GM19463 (cell line): ENCODE measurements at regions not wholly inside any gene's neighbourhood (a gene's known extent, or its start where the extent isn't known, plus 50 kb on each side); places are given as distances from the start of the nearest gene placed in this dataset.
A peak's percentile ranks its signal among the peaks of the same experiment; 100 is the strongest.

ENCODE experiments used
- ATAC-seq: cut with Tn5 transposase; IDR thresholded peaks from one replicate; pipeline ENCODE4 v1.9.1; 2021; ENCODE audit warnings: mild to moderate bottlenecking, moderate library complexity; ENCODE audit not compliant: unreplicated experiment

DNA sequence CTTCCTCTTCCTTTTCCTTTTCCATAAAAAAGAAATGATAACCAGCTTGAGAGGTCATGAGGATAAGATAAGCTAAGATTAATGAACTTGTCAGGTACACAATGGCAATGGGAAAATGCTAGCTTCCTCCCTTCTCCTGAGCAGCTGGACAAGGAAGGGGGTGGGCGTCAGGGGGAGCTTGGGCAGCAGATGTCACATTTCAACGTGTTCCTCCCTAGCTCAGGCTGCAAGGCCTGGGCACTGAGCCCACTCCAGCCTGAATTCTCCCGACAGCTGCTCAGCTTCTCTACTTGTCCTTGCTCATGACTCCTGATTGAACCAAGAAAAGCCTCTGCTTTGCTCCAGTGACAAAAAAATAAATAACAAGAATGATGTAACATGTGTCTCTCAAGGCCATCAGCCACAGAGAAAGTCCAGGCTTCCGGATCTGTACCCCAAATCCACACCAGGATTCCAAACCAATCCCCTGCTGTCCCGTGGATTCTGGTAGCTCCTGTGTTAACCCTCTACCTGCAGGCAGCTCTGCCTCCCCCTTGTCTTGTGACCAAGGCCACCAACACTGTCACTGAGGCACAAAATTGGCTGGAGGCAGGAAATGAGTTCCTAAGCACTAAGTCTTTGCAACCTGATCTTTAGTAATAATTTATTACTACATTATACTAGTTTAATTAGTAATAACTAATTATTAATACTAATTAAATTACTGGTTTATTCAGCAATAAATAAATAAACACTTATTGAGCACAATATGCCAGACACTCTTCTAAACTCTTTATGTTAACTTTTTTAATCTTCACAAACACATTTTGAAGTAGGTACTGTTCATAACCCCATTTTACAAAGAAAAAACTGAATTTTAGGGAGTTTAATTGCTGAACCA, 146.5 kb downstream of the CCDC34 start:
- no peak for ATAC-seq

DNA sequence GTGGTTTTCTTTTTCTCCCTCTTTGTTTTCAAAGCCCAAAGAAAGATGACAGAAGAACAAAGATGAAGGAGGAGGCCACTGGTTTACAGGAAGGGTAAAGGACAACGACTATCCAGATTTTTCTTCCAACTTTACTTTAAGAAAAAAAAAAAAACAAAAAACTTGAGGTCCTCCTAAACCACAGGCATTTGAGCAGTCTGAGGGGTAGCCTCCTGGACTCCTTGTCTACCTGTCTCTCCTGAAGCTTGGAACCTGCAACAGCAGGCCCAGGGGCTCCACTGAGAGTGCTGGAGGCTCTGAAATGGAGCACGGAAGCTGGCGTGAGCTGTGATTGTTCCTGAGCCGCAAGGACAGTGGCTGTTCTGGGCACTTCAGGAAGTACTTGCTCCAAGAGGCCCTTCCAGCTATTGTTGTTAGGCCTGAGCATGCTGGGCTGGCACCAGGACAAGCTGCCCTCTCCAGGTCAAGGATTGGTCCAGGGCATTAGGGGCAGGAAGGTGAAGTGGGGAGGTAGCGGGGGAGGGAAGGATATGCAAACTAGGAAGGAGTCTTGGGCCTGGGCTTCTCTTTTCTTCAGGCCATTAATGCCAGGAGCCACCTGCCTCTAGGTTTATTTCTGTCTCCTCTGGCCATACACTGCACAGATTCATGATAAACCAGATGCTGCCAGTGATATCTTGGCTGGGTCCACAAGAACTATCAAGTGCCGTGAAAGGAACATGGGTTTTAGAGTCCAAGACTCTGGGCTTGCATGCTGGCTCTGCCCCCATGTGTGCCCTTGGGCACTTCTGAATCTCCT, 147.3 kb downstream of the CCDC34 start:
- no peak for ATAC-seq

DNA sequence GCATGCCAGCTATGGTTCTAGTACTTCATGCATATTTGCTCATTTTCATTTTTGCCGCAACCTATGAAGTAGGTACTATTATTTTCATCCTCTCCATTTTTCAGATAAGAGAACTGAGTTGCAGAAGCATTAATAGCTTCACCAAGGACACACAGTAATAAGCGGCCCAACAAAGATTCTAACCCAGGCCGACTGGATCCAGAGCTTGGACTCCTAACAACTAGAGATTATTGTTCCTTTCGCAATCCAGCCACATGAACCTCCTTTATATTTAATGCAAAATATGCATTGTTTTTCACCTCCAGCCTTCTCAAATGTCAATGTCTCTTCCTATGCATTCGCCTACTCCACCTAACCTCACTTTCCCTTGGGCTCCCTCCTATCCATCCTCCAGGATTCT, 148.3 kb downstream of the CCDC34 start:
- ATAC-seq, result no peak

DNA sequence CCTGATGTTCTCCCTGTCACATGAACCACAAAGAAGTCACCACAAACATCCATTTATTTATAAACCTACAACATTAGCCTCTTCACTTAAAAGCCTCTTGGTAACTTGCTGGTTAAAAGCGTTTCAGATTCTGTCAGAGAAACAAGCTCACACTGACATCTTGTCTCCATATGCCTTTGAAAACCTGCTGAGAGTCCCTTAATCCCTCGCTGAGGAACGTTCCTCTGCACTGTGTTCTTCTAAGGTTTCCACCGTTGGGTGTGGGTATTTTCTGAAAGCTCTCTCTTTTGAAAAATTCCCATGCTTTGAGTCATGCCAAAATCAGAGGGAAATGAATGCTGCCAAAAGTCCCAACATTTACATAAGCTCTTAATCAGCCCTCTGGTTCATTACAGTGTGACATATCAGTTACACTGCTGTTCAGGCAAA, 149.8 kb downstream of the CCDC34 start:
- peak; percentile 27 for ATAC-seq

DNA sequence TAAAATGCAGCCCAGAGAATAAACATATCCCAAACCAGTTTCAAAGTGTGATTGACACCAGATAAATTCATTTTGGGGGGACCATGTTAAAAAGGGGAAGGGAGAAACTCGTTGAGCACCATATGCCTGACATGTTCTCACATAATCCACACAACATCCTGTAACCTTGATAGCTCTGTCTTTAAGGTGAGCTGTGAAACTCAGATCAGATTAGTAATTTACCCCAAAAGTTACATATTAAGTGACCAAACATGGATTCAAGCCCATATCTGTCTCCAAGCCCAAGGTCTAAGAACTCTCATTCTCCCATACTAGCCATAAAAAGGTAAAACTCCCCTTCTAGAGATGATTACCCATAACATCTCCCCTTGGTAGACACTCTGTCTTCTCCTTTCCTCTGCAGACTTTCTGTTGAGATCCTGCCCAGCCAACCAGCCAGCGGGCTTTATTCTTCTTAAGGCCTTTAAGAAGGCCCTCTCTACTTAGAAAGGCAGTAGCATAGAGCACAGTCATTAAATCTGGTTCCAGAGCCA, 150.7 kb downstream of the CCDC34 start:
- ATAC-seq, result peak; percentile 46

DNA sequence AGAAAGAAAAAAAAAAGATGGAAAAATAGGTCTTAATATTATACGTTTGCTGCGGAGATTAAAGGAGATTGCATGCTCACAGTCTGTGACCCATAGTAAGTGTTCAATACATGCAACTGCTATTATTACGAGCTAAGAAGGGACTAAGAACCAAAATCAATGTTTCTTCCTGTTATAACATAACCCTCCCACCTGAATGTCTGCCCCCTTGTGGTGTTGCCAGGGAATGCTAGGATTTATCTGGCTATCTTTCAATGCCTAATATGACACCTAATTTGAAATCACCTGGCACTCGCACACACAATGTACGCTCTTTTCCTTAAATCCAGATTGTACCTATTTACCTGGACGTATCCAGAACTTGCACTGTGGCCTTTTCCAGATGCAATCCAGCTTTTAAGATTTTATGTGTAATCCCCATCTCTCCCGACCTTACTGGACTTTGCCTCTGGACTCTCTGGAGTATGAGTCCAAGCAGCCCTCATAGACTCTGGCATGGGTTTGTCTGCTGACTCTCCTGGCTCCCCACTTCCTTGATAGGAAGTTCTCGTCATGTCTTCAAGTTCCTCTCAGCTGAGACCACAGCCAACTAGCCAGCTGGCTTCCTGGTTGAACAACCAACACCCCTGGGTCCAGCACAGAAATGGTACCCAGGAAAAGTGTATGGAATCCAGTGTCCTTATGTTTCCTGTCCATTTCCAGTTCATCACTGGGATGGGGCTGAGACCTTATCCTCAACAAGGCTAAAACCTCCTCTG, 151.5 kb downstream of the CCDC34 start:
- ATAC-seq, result no peak

DNA sequence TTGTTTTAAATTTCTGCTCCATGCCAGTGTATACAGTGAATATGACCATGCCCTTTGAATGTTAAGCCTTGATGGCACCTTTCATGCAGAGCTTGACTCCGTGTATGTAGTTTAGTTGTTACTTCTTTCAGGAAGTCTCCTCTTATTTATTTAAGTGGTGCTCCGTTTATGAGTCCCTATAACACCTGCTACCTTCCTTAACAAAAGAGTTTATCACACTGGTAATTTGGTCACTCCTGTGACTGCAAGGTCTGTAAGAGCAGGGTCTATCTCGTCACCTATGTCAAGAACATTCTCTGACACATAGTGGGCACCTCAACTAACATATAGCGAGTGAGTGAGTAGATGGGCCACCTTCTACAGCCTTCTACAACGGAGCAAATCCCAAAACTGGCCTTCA, 152.5 kb downstream of the CCDC34 start:
- no peak for ATAC-seq

DNA sequence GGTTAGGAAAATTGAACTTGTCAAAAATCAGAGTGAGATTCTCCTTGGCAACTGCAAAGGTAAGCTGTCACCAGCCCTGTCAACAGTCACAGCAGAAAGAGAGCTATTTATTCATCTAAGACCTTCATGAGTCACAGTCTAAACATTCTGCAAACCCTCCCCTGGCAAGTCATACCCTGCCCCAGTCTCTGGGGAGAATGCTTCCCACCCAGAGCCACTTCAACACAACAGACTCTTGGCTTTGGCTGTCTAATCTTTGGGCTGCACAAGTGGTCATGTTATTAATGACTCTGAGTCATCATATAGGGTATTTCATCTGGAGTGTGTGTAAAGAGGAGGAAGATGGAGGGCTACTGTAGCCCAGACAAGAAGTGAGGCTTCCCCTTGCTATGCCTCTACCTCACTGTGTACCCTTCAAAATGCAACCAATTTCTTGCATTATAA, 153.4 kb downstream of the CCDC34 start:
- peak; percentile 59 for ATAC-seq

DNA sequence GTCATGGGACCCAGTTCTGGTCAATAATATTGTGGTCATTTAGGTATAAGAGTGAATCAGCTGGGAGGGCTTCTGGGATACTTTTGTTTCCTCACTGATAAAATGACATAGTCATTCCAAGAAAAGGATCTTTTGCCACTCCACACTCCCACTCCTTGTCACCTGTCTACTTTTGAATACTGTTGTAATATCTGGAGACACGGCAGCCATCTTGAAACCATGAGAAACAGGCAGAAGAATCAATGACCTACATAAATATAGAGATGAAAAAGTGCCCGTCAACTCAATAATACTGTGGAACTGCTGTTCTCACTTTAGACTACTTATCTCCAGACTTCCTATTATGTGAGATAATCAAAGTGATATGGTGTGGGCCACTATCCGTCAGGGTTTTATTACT, 154.2 kb downstream of the CCDC34 start:
- ATAC-seq, result no peak

DNA sequence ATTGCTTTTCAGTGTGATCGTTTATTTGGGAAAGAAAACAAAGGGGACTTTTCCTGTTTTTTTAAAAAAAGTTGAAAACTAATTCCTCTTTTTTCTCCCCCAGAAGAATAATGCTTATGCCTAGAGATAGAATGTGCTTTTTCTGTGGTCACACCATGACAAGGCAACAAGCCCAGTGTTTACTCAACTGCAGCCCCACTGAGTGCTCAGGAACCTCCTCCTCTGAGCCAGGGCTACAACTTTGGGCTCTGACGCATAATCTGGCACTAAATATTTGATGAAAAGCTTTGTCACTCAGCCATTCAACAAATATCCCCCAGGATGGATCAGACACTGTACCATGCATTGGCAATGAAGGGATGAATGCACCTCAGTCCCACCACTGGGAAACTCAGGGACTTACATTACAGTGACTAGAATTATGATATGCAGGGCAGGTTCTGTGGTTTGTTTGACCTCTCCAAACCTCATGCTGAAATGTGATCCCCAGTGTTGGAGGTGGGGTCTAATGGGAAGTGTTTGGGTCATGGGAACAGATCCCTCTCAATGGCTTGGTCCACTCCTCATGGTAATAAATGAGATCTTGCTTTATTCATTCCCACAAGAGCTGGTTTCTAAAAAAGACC, 155.9 kb downstream of the CCDC34 start:
- no peak for ATAC-seq

DNA sequence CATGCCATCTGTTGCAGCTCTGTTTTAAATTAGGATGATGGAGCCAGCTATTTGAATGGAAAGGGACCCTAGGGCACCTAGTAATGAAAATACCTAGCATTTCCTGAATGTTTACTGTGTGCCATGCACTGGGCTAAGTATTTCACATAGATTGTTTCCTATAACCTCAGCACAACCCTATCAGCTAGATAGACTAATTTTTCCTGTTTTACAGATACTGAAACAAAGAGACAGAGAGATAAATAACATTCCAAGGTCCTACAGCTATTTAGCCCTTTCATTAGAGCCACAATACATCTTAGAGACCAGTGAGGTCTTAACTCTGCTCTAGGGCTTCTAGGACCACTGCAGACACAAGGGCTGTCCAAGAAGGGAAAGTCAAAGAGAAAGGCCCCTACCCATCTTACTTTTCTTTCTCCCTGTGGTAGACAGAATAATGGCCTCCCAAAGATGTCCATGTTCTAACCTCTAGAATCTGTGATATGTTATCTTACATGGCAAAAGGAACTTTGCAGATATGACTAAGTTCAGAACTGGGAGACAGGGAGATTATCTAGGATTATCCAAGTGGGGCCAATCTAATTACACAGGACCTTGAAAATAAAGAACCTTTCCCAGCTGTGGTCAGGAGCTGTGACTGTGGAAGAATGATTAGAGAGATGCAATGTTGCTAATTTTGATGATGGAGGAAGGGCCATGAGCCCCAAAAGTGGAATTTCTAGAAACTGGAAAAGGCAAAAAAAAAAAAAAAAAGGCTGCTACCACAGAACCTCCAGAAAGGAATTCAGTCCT, 157.0 kb downstream of the CCDC34 start:
- no peak for ATAC-seq

DNA sequence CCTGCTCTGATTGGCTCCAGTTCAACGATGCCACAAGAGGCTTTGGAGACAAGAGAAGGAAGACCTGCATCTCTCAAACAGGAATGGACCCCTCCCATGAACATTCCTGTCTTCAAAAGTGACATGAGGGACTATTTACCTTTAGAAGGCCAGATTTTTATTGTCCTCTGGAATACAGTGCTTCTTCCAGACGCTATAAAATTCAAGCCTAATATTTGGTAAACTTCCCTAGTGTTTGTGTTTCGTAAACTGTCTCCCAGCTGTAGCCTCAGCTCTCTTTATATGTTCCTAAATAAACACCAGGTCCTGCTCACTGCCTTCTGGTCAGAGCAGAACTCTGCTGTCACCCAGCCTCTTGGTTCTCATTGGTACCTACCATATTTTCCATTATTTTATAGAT, 157.8 kb downstream of the CCDC34 start:
- no peak for ATAC-seq

DNA sequence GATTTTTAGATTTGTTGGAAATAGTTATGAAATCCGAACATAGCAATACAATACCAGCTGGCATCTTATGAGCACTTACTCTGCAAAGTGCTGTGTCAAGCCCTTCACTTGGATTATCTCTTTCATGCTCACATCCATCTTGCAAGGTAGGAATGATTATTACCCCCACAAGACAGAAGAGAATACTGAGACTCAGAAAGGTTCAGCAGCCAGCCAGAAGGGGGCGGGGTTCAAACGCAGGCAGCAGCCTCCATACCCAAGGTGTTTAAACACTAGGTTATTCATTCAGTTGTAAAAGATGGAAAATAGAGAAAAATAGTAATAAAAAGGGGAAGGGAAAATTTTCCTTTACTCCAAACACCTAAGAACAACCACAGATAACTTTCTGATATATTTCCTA, 158.5 kb downstream of the CCDC34 start:
- no peak for ATAC-seq

DNA sequence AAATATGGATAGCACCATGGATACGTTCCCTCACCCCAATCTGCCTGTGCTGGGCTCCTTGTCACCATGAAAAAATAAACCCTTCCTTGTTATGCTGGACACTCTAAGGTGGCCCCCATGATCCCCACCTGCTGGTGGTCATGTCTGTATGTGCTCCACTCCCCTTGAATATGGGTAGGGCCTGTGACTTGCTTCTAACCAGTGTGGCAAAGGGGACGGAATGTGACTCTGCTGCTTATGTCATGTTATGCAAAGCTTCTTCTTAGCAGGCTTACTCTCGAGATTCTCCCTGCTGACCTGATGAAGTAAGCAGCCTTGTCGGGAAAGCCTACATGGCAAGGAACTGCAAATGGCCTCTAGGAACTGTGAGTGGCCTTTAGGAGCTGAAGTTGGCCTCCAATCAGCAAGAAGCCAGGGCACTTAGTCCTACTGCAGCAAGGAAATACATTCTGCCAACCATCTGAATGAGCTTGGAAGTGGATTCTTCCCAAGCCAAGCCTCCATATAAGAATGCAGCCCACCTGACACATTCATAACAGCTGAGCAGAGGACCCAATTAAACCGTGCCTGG, 159.9 kb downstream of the CCDC34 start:
- no peak for ATAC-seq

DNA sequence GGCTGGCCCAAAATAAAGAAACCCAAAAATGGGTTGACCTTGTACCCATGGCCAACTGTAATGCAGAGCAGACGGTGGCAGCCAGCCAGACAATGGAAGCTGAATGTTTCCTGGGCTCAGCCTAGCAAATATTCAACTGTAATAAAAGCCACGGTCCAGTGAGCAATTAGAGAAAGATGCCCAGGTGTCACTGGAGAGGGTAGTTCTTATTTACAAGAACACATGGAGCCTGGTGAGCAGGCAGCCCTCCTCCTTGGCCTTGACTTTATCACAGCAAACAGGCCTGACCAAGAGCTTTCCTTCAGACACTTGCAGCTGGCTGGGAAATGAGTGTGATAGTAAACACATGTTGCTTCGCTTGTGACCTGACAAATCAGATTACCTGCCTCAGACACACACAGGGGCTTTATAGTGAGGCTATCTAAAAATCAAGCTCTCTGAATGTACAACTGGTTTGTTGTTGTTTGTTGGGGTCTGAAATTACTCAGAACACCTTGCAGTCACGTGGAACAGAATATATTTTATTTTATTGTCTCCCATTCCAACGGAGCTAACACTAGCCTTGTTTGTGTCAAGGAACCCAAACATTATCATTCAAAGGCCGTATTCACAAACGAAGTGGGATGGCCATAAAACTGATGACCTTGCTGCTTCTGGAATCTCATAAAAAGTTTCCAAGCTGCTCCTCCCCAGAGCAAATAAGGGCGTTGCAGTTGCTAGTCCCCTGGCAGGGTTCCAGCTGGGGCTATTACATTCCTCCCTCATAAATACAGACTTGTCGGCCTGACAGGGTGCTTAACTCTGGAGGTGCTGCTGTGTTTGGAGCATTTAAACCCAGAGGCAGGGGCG, 161.1 kb downstream of the BBOX1 start:
- no peak for ATAC-seq

DNA sequence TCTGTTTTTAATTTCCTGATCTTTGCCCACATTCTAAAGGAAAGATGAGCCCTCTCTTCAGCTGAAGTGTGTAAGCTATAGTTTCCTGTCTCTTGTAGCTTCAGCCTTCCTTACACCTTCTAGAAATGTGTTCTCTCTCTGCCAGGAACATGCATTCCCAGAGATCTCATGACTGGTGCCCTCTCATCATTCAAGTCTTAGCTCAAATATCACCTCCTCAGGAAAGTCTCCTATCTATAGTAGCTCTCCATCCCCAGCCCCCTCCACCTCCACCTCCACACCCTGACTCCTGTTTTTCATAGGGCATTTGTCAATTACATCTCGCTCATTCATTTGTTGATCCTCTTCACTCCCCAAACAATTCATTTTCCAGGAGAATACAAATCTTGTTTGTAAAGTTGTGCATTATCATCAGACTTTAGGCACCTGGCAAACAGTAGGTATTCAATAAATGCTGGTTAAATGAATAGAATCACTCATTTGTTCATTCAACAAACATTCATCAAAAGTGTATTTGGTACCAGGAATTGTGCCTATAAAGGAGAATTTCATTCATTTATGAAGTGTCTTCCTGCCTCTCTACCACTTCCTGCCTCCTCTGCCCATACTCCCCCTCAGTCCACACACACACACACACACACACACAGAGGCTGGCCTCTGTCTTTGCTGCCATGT, 160.3 kb downstream of the BBOX1 start:
- ATAC-seq, result no peak

DNA sequence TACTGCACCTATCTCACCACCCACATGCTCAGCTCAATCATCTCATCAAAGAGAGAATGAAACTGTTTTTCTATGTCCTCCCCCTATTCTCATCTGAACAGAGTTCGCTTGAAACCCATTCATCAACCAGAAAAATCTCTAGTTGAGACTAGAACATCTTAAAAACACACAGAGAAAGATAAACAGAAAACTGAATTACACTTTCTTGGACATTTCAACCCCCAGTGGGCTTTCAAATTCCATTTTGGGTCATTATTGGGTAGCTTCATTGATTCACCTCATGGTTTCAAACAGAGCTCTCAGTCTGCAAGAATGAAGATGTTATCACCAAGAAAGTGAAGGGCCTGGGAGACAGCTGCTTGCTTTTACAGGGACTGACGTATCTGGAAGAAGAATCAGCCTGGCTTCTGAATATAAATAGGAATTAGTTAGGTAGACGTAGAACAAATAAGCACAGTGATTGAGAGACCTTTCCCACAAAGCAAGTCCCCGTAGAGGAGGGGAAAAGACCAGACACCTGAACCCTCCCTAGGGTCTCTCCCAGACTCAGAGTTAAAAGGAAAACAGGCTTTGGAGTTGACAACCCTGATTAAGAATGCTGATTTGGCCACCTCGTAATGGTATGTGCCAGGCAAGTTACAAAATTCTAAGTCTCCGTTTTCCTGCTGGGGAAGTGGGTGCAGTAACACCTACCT, 155.7 kb downstream of the BBOX1 start:
- no peak for ATAC-seq
